ENCODE measurements at regions not wholly inside any gene's neighbourhood (a gene's known extent, or its start where the extent isn't known, plus 50 kb on each side); places are given as distances from the start of the nearest gene placed in this dataset.
"Not testable (repeated sequence)": the region's sequence is repeated elsewhere in the genome, so short reads cannot be mapped to it uniquely, and the experiment has no call there.

DNA sequence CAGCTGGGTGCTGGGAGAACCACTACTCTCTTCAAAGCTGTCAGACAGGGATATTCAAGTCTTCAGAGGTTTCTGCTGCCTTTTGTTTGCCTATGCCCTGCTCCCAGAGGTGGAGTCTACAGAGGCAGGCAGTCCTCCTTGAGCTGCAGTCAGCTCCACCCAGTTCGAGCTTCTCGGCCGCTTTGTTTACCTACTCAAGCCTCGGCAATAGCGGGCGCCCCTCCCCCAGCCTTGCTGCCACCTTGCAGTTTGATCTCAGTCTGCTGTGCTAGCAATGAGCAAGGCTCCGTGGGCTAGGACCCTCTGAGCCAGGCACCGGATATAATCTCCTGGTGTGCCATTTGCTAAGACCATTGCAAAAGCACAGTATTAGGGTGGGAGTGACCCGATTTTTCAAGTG is 106.8 kb upstream of the VGLL3 start:
- TF ChIP-seq, protein P1, sequence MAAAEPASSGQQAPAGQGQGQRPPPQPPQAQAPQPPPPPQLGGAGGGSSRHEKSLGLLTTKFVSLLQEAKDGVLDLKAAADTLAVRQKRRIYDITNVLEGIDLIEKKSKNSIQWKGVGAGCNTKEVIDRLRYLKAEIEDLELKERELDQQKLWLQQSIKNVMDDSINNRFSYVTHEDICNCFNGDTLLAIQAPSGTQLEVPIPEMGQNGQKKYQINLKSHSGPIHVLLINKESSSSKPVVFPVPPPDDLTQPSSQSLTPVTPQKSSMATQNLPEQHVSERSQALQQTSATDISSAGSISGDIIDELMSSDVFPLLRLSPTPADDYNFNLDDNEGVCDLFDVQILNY (CRISPR knock-in tag; IDR thresholded peaks at IDR 0.05), result not testable (repeated sequence)
- TF ChIP-seq, protein P2, sequence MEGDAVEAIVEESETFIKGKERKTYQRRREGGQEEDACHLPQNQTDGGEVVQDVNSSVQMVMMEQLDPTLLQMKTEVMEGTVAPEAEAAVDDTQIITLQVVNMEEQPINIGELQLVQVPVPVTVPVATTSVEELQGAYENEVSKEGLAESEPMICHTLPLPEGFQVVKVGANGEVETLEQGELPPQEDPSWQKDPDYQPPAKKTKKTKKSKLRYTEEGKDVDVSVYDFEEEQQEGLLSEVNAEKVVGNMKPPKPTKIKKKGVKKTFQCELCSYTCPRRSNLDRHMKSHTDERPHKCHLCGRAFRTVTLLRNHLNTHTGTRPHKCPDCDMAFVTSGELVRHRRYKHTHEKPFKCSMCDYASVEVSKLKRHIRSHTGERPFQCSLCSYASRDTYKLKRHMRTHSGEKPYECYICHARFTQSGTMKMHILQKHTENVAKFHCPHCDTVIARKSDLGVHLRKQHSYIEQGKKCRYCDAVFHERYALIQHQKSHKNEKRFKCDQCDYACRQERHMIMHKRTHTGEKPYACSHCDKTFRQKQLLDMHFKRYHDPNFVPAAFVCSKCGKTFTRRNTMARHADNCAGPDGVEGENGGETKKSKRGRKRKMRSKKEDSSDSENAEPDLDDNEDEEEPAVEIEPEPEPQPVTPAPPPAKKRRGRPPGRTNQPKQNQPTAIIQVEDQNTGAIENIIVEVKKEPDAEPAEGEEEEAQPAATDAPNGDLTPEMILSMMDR (IDR thresholded peaks at IDR 0.05), result not testable (repeated sequence)
- TF ChIP-seq, protein P3, sequence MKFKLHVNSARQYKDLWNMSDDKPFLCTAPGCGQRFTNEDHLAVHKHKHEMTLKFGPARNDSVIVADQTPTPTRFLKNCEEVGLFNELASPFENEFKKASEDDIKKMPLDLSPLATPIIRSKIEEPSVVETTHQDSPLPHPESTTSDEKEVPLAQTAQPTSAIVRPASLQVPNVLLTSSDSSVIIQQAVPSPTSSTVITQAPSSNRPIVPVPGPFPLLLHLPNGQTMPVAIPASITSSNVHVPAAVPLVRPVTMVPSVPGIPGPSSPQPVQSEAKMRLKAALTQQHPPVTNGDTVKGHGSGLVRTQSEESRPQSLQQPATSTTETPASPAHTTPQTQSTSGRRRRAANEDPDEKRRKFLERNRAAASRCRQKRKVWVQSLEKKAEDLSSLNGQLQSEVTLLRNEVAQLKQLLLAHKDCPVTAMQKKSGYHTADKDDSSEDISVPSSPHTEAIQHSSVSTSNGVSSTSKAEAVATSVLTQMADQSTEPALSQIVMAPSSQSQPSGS (CRISPR knock-in tag; IDR thresholded peaks at IDR 0.05; ENCODE audit: borderline replicate concordance, low read depth), result not testable (repeated sequence)
- not testable (repeated sequence) for TF ChIP-seq SP1 (CRISPR knock-in tag; conservative IDR thresholded peaks at IDR 0.05); CREM (CRISPR knock-in tag; IDR thresholded peaks at IDR 0.05); JUN (CRISPR knock-in tag; IDR thresholded peaks at IDR 0.05)
